NCI-H1694 (cell line): ENCODE measurements at regions not wholly inside any gene's neighbourhood (a gene's known extent, or its start where the extent isn't known, plus 50 kb on each side); places are given as distances from the start of the nearest gene placed in this dataset.
"Not testable (repeated sequence)": the region's sequence is repeated elsewhere in the genome, so short reads cannot be mapped to it uniquely, and the experiment has no call there.

ENCODE experiments used
- DNase-seq: peaks from one replicate; lab custom pipeline; 2025; lab: John Stamatoyannopoulos, UW

DNA sequence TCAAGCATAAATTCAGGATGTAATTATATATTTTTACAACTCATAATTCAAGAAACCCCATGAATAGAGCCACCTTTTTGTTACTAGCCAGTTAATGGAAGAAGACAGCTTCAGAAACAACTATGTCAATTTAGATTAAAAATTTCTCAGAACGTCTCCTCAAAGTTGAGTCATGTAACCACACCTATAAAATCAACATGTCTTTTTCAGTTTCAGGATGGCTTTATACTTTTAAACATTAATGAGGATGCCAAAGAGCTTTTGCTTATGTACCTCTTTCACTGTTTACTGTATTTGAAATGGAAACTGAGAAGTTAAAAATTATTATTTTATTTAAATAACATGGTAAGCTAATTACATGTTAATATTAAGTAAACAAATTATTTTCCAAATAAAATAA is 280.1 kb downstream of the PTH2R start:
- no peak for DNase-seq

DNA sequence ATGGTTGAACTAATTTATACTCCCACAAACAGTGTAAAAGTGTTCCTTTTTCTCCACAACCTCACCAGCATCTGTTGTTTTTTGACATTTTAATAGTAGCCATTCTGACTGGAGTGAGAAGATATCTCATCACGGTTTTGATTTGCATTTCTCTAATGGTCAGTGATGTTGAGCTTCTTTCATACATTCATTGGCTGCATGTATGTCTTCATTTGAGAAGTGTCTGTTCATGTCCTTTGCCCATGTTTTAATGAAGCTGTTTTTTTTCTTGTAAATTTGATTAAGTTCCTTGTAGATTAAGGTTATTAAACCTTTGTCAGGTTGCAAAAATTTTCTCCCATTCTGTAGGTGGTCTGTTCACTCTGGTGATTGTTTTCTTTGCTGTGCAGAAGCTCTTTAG is 281.1 kb downstream of the PTH2R start:
- DNase-seq, result not testable (repeated sequence)

- no peak for DNase-seq
Measured at GRCh38 chr2:208698114-208698513, 291.5 kb downstream of the PTH2R start.

- DNase-seq, result no peak
Measured at GRCh38 chr2:208708486-208708885, 301.9 kb downstream of the PTH2R start.

DNA sequence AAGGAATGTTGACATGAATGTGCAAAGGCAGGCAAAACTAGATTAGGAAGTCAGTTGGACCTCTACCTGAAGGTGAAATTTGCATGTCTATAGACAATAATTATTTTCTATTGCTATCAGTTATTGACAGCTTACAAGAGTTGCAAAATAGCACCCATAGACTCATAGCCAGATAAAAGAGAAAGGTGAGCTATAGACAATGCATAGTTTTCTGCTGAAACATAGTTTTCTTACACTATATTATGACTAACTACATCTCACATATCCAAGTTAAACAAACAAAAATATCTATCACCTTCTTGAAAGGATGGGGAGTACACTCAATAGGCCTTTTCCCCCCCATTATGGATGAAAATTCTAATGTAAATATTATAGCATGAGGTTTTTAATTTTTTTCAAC is 305.0 kb downstream of the PTH2R start:
- no peak for DNase-seq

DNA sequence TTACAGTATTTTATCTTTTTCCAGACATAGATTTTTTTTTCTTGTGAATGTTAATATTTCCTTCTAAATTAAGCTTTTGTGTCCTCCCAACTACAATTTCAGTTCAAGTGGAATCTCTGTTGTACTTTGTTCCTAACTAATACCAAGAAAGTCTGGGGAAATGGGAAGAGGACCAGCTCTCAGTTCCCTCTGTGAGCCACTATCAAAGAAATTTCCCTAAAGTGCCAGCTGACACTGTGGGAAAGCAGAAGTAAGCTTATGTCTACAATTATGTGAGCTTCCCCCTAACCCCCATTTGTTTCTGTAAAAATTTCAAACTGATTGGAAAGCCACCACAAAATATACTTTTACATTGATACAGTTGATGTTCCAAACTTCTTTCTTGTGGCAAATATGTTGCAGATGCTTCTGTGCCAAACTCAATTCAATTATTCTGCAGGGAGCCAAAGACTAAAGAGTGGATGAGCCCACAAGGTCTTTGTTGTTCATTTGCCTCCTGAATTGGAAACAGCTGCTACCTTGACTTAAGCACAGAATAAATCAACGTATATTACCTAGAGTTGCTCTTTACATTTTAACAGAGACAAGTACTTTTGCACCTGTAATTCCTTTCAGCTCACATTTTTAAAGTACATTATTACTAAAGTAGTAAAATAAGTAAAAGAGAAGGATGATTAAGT is 306.6 kb downstream of the PTH2R start:
- DNase-seq, result no peak

GRCh38 chr2:208718828-208719227 is 312.2 kb downstream of the PTH2R start:
- no peak for DNase-seq

DNA sequence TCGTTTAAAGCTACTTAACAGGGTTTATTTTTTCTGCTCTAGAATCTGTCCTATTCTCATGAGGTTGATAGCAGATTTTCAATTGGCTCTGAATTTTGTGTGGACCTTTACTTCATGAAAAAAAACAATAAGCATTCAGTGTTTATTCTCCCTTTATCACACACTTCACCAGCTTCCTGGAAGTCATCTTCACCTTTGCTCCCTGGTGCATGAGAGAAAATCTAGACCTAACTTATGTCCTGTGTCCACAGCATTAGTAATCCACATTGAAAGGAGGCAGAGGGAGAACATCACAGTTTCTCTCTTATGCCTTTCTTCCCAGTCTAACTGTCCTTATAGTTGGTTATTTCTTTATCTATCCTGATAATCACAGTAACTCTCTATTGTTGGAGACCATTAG is 316.1 kb downstream of the PTH2R start:
- no peak for DNase-seq

DNA sequence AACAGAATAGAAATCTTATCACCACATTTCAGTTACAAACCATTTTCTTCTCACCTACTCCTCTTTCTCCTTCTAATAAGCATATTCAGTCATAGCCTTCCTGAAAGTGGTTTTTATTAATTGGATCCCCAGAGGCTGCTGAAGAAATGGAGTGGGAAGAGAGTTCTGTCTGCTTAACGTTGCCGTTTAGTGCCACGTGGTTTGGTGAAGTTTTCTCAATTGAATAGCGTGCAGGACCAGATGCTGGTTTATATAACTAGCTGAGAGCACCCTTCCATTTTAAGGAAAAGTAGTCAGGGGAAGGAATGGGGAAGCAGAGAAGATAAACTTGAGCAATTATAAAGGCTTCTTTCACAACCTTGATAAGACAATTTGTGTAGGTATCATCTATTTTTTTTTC is 318.7 kb downstream of the PTH2R start:
- DNase-seq, result no peak

DNA sequence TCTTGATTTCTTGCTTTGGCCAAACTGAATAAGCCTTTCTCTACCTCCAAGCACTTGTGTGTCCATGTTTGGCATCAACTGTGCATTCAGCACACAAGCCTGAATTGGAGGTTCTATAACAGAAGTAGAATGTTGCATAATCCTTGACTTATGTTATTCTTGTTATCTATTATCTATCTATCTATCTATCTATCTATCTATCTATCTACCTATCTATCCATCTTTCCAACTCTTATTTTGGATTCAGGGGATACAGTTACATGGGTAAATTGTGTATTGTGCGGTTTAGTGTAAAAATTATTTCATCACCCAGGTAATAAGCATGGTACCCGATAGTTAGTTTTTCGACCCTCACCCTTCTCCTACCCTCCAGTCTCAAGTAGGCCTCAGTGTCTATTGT is 319.6 kb downstream of the PTH2R start:
- DNase-seq, result no peak

DNA sequence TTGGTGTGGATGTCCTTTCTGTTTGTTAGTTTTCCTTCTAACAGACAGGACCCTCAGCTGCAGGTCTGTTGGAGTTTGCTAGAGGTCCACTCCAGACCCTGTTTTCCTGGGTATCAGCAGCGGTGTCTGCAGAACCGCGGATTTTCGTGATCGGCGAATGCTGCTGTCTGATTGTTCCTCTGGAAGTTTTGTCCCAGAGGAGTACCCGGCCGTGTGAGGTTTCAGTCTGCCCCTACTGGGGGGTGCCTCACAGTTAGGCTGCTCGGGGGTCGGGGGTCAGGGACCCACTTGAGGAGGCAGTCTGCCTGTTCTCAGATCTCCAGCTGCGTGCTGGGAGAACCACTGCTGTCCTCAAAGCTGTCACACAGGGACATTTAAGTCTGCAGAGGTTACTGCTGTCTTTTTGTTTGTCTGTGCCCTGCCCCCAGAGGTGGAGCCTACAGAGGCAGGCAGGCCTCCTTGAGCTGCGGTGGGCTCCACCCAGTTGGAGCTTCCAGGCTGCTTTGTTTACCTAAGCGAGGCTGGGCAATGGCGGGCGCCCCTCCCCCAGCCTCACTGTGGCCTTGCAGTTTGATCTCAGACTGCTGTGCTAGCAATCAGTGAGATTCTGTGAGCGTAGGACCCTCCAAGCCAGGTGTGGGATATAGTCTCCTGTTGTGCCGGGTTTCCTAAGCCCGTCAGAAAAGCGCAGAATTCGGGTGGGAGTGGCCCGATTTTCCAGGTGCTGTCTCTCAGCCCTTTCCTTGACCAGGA is 345.2 kb downstream of the PTH2R start:
- DNase-seq, result not testable (repeated sequence)

DNA sequence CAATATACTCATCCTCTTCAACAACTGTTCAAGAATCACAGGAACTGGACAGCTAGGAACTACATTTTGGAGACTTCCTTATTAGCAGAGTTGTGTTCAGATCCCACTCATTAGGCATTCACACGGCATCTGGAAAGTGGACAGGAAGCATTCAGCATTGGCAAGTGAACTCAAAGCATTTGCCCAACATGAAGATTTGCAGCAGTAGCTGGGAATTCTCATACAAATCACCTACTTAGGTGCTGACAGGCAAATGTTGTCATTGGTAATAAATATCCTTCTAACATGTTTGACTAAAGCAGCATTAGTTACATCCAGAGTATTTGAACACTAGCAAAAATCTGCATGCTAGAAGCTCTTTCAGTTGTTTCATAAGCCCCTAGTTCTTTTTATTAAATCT is 350.8 kb downstream of the PTH2R start:
- no peak for DNase-seq

GRCh38 chr2:208773074-208773473 is 366.5 kb downstream of the PTH2R start:
- DNase-seq, result not testable (repeated sequence)

- DNase-seq, result no peak
Measured at GRCh38 chr2:208781166-208781565, 374.6 kb downstream of the PTH2R start.

DNA sequence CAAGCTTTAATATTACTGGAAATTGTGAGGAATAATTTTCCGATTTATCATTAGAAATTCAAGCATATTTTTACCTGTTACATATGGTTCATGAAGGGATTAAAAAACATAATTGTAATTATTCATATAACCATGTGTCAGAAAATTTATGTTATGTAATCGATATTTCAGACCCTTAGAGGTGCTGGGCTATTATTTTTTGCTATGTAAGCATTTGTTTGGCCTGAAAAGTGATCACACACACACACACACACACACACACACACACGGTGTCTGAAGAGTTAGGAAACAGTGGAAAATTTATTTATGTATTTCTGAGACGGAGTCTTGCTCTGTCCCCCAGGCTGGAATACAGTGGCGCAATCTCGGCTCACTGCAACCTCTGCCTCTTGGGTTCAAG is 375.5 kb downstream of the PTH2R start:
- DNase-seq, result no peak

DNA sequence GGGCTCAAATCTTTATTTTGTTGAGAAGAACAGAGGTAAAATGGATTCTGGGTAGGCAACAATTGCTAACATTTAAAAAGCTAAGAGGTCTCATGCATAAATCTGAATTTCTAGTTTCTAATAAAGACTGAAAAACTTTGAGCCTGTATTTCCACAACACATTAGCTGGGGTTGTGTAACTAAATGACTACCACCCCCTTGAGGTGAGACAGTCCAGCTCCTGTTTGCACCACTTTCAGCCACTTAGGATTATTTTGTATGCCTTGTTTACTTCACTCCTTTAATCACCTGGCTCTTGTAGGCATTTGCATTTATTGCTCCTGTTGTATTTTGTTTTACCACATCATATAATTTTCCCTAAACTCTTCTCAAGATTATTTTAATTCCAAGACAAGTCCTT is 376.6 kb downstream of the PTH2R start:
- DNase-seq, result peak; percentile 4

GRCh38 chr2:208784774-208785173 is 378.2 kb downstream of the PTH2R start:
- not testable (repeated sequence) for DNase-seq

- no peak for DNase-seq
Measured at GRCh38 chr2:208791257-208791656, 384.7 kb downstream of the PTH2R start.

GRCh38 chr2:208792766-208793165 is 386.2 kb downstream of the PTH2R start:
- no peak for DNase-seq

DNA sequence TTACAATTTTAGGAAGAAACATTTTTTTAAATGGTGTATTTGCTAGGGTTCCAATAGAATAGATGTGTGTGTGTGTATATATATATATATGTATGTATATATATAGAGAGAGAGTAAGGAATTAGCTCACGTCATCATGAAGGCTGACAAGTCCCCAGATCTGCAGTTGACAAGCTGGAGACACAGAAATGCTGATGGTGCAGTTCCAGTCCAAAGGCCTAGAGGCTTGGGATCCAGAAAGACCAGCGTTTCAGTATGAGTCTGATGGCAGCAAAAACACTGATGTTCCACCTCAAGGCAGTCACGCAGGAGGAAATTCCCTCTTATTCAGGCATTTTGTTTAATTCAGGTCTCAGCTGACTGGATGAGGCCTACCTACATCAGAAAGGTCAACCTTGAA is 386.8 kb downstream of the PTH2R start:
- DNase-seq, result no peak

DNA sequence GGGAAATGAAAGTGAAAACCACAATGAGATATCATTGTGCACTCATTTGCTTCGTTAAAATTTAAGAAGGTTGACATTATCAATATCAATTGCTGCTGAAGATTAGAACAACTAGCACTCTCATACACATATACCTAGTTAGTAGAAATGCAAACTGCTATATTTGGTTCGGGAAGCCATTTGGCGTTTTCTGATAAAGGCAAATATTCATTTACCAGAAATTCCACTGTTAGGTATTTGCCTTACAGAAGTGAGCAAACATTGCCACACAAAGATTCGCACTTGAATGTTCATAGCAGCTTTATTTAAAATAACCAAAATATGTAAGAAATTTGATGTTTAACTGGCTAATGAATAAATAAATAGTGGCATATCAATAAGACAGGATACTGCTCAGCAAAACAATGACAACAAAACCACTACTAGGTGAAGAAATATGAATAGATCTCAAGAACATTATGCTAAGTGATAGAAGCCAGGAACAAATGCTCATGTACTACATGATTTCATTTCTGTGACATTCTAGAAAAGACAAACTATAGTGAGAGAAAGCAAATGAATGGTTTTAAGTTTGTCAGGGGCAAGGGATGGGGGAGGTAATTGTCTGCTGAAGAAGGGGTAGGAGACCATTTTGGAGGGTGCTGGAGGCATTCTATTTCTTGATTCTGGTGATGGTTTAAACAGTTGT is 387.8 kb downstream of the PTH2R start:
- DNase-seq, result no peak

GRCh38 chr2:208798698-208799097 is 392.1 kb downstream of the PTH2R start:
- peak; percentile 27 for DNase-seq

- DNase-seq, result no peak
Measured at GRCh38 chr2:208799397-208799796, 392.8 kb downstream of the PTH2R start.
